ENCODE measurements at regions not wholly inside any gene's neighbourhood (a gene's known extent, or its start where the extent isn't known, plus 50 kb on each side); places are given as distances from the start of the nearest gene placed in this dataset.

GRCh38 chr3:73197187-73197586, 135.7 kb downstream of the EBLN2 start:
- Histone ChIP-seq H3K4me3 (no peak overlapping the region), H3K27ac (no peak overlapping the region), H3K27me3 (no peaks in the 10 kb centered on the region), H3K36me3 (no peaks in the 10 kb centered on the region), H3K4me1 (peaks cover 0 to 6% (median 0%) of the 10 kb centered on the region in 12 donors), H3K9me3 (peaks cover 0 to 7% (median 0%) of the 10 kb centered on the region in 12 donors)
- DNase-seq (no peak), ATAC-seq (no peak)
- intact Hi-C loops (cut with DNase I), result no loop called here
- no peak for TF ChIP-seq CTCF (IDR thresholded peaks at IDR 0.05)
- no peak for TF ChIP-seq POLR2A (IDR thresholded peaks at IDR 0.05)
- WGBS, 4 donors, result 95 to 99% (median 96%) methylated on average over 5 of the region's 5 CpGs

GRCh38 chr3:73203101-73203500, 141.6 kb downstream of the EBLN2 start:
- no peaks in the 10 kb centered on the region for H3K27me3 ChIP-seq
- H3K36me3 ChIP-seq, result no peaks in the 10 kb centered on the region
- TF ChIP-seq CTCF (IDR thresholded peaks at IDR 0.05) (no peak), POLR2A (IDR thresholded peaks at IDR 0.05) (no peak)
- no peak overlapping the region for H3K27ac ChIP-seq
- intact Hi-C loops (cut with DNase I), result no loop called here
- DNase-seq (no peak), ATAC-seq (no peak)
- peaks cover 0 to 6% (median 0%) of the 10 kb centered on the region in 12 donors for H3K4me1 ChIP-seq
- no peak overlapping the region for H3K4me3 ChIP-seq
- WGBS, 4 donors, result 62 to 80% (median 69%) methylated on average over 2 of the region's 2 CpGs
- no peaks in the 10 kb centered on the region for H3K9me3 ChIP-seq

- Histone ChIP-seq H3K27ac (no peak overlapping the region), H3K4me3 (no peak overlapping the region), H3K36me3 (no peaks in the 10 kb centered on the region), H3K4me1 (peaks cover 0 to 6% (median 0%) of the 10 kb centered on the region in 12 donors), H3K9me3 (no peaks in the 10 kb centered on the region), H3K27me3 (no peaks in the 10 kb centered on the region)
- TF ChIP-seq POLR2A (IDR thresholded peaks at IDR 0.05) (no peak), CTCF (IDR thresholded peaks at IDR 0.05) (no peak)
- no peak for DNase-seq
- ATAC-seq, result no peak
- intact Hi-C loops (cut with DNase I), result no loop called here
- 90 to 93% (median 90%) methylated on average over 3 of the region's 3 CpGs for WGBS, 4 donors
Measured at GRCh38 chr3:73203633-73204032, 142.2 kb downstream of the EBLN2 start.

- intact Hi-C loops (cut with DNase I), result no loop called here
- ATAC-seq (no peak), DNase-seq (no peak)
- no peaks in the 10 kb centered on the region for H3K27me3 ChIP-seq
- H3K27ac ChIP-seq, result no peak overlapping the region
- no peaks in the 10 kb centered on the region for H3K9me3 ChIP-seq
- H3K4me3 ChIP-seq, result no peak overlapping the region
- H3K4me1 ChIP-seq, result peaks cover 0 to 6% (median 0%) of the 10 kb centered on the region in 12 donors
- H3K36me3 ChIP-seq, result no peaks in the 10 kb centered on the region
- TF ChIP-seq CTCF (IDR thresholded peaks at IDR 0.05) (no peak), POLR2A (IDR thresholded peaks at IDR 0.05) (no peak)
Measured at GRCh38 chr3:73204841-73205240, 143.4 kb downstream of the EBLN2 start.

Measured in heart left ventricle (tissue), 16 donors.